22Rv1 (cell line): ENCODE measurements at regions not wholly inside any gene's neighbourhood (a gene's known extent, or its start where the extent isn't known, plus 50 kb on each side); places are given as distances from the start of the nearest gene placed in this dataset.

Source experiments
- ZFX ChIP-seq: fragments of 450-650 bp; IDR thresholded peaks from 2 replicates; pipeline ENCODE4 v1.6.1; 2017; ENCODE audit warnings: antibody characterized with exemption, borderline replicate concordance
- TF ChIP-seq, protein P1 (sequence below): fragments of 450-650 bp; IDR thresholded peaks from 2 replicates; pipeline ENCODE4 v1.5.1; 2017; ENCODE audit warnings: mild to moderate bottlenecking

DNA sequence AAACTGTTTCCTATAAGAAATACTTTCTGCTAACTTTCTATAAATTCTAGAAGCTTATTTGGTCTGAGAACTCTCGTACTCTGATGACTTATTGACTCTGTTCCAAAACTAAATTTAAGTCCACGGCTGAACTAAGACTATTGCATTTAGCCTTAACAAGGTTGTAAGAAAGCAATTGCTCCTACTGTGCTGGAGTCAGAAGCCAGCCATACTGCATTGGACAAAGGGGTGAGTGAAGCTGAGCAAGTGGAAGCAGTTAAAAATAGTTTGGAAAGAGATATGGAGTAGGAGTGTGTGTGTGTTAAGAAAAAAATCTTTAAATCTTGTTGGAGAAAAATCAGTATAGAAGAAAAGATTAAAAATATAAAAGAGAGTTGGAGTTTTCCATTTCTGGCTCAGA lies 1360.1 kb upstream of the CELF2 start:
- TF ChIP-seq, protein P1, sequence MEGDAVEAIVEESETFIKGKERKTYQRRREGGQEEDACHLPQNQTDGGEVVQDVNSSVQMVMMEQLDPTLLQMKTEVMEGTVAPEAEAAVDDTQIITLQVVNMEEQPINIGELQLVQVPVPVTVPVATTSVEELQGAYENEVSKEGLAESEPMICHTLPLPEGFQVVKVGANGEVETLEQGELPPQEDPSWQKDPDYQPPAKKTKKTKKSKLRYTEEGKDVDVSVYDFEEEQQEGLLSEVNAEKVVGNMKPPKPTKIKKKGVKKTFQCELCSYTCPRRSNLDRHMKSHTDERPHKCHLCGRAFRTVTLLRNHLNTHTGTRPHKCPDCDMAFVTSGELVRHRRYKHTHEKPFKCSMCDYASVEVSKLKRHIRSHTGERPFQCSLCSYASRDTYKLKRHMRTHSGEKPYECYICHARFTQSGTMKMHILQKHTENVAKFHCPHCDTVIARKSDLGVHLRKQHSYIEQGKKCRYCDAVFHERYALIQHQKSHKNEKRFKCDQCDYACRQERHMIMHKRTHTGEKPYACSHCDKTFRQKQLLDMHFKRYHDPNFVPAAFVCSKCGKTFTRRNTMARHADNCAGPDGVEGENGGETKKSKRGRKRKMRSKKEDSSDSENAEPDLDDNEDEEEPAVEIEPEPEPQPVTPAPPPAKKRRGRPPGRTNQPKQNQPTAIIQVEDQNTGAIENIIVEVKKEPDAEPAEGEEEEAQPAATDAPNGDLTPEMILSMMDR: no peak
- TF ChIP-seq ZFX: no peak
